ENCODE measurements at regions not wholly inside any gene's neighbourhood (a gene's known extent, or its start where the extent isn't known, plus 50 kb on each side); places are given as distances from the start of the nearest gene placed in this dataset.

DNA sequence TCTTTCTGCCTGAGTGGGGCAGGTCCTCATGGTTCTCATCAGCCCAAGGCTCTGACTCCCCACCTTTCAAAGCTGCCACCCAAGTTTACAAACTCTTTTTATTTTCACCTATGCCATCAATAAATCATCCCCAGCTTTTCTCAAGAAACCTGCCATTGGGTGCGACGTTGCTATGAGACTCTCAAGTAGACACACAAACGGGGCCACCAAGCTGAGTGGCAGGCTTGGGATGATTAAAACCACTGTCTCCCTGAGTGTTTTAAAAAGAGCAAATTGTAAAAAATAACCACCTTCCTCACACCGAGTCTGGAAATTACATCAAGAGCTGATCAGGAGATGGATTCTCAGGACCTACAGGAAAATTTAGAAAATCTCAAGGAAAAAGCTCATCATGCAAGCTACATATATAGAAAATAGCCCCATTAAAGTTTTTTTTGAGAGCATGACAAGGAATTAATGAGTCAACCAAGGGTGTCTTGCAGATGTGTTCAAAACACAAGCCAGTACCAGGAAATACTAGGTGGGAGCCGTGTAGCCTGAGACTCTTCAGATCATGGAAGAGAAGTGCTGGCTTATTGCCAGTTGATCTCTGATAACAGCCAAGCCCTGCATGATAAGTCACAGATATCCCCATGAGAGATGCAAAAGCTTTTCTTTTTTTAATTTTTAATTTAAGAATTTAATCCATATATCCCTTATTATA lies 158.4 kb upstream of the BACE2 start:
- TF ChIP-seq GATA2 (IDR thresholded peaks at IDR 0.05; ENCODE audit: low read depth, low read length) (peak; percentile 61), GATA3 (IDR thresholded peaks at IDR 0.05; ENCODE audit: low read depth, low read length) (no peak)

DNA sequence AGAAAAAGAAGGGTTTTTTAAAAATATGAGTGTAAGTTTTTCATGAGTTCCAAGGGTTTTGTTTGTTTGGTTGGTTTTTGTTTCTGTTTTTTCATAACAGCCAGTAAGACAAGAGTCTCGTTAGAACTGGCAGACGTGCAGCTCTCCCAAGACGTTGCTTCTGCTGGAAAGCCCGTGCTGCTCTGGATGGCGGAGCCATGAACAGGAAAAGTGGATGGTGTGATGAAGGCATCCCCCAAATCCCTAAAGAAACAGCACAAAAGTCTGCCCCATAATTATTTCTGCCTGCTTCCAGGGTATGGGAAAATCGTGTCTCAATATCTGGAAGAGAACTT lies 157.9 kb upstream of the BACE2 start:
- no peak for TF ChIP-seq GATA3 (IDR thresholded peaks at IDR 0.05; ENCODE audit: low read depth, low read length)
- TF ChIP-seq GATA2 (IDR thresholded peaks at IDR 0.05; ENCODE audit: low read depth, low read length) = no peak

DNA sequence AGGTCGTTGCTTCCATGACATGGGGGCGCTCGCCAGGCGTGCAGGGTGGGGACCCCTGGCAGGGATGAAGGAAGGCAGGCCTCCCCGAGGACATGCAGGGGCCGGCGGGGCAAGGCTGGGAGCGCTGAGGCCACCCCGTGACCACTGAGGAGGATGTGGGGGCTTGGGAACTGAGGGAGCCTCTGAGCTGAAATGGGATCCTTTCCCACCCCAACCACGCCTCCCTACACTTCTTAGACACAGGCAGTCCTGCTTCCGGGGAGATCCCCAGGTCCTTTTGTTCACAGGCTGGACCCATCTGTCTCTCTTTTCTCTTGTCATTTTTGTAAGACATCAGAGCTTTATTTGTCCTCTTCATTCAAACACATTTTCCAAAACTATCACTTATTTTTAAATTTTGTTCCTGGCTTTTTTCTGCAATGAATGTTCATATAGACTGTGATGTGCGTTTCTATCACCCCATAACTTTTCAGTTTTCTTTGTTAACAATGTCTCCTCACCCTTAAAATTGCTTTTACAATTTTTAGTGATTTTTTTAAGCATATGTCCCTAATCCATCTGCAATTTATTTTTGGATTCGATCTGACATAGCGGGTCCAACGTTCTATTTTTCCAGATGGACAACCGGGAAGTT lies 156.7 kb upstream of the BACE2 start:
- no peak for TF ChIP-seq GATA2 (IDR thresholded peaks at IDR 0.05; ENCODE audit: low read depth, low read length)
- no peak for TF ChIP-seq GATA3 (IDR thresholded peaks at IDR 0.05; ENCODE audit: low read depth, low read length)

DNA sequence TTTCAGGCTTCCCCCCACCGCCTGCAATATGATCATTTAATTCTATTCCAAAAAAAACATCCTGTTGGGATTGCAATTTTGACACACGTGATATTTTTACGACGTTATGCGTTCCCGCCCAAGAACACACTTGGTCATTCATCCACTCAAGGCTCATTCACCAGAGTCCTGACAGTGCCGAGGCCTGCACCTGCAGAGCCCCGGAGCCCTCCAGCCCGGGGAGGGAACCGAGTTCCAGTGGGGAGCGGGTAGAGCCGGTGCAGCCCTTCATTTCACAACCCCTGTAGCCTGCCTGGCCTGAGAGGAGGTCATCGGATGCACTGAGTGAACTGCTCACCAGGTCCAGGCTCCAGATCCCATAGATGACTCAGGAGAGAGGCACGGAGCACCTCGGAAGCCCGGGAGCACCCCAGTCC lies 156.0 kb upstream of the BACE2 start:
- TF ChIP-seq GATA3 (IDR thresholded peaks at IDR 0.05; ENCODE audit: low read depth, low read length) = no peak
- TF ChIP-seq GATA2 (IDR thresholded peaks at IDR 0.05; ENCODE audit: low read depth, low read length) = no peak

DNA sequence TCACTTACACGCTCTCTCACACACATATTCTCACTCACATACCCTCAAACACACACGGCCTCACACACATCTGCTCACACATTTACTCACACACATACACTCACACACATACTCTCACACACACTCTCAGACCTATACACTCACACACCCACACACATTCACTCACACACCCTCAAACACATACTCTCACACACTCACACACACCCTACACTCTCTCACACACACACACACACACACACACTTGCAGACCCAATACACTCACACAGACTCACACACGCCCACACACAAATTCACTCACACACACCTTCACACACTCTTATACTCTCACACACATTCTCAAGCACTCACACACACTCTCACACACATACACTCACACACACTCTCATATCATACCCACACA lies 155.5 kb upstream of the BACE2 start:
- no peak for TF ChIP-seq GATA3 (IDR thresholded peaks at IDR 0.05; ENCODE audit: low read depth, low read length)

DNA sequence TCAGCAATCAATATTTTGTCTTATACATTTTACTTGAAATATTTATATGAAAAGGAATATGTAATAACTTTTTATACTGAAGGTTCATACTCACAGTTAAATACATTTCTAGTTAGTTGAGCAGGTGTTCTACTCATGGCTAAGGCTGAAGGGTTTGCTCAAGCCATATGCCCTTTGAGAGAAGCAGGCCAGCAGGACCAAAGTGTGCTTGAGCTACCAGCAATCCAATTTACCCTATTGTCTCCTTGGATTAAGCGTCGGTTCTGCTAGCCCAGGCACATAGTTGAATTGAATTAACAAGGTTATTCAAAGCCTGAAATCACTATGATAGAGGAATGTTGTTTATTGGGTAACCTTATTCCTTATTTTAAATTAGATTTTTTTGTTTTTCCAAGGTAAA lies 151.5 kb upstream of the BACE2 start:
- TF ChIP-seq GATA2 (IDR thresholded peaks at IDR 0.05; ENCODE audit: low read depth, low read length) = no peak

DNA sequence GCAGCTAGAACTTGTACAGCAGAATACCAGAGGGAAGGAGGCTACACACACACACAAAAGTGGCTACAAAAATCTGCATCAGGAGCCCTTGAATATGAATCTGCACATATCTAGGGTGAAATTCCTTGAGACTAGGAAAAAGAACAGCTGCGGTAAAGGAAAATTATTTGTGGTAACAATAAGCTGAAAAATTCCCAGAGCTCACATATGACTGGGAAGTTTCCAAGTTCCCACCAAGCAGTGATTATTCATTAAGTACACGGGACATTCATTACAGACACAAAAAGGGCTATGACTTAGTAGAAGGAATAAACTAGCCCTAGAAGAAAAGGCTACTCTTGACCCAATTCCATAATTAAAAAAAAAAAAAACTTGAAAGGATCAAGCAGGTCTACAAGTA lies 149.5 kb upstream of the BACE2 start:
- TF ChIP-seq GATA2 (IDR thresholded peaks at IDR 0.05; ENCODE audit: low read depth, low read length) (no peak), GATA3 (IDR thresholded peaks at IDR 0.05; ENCODE audit: low read depth, low read length) (no peak)

DNA sequence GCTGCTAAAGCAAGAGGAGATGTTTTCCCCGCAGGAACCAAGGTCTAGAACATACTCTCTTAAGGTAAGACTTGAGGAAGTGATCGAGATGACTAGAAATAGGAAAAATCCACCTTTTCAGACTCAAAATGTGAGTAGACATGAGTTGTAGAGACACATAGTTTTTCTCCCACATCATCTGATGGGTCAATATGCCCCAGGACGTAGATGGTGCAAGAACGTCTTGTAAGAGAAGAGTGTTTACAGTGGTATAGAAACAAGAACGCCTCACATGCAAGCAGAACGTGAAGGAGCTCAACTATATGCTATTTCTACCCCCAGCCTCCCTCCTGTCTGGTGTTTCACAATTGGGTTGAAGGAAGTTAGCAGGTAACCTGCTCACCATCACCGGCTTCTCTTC lies 144.0 kb upstream of the BACE2 start:
- no peak for TF ChIP-seq GATA2 (IDR thresholded peaks at IDR 0.05; ENCODE audit: low read depth, low read length)
- no peak for TF ChIP-seq GATA3 (IDR thresholded peaks at IDR 0.05; ENCODE audit: low read depth, low read length)

DNA sequence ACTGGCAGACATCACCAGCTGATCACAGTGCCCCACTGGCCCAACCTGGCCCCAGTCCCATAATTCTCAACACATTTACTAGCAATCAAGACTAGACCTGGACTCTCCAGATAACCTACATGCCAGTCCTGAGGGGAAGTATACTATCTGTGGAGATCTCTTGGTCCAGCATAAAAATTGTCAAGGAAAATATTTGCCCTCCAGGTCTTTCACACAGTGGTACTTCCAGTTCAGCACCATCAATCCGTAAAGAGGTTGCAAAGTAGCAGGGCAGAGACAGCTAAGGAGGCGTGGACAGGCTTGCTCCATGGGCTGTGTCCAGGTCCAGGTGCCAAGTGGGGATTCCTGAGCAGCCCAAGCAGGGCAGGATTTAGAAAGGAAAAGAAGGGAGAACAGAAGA lies 143.6 kb upstream of the BACE2 start:
- TF ChIP-seq GATA3 (IDR thresholded peaks at IDR 0.05; ENCODE audit: low read depth, low read length) (no peak), GATA2 (IDR thresholded peaks at IDR 0.05; ENCODE audit: low read depth, low read length) (no peak)

DNA sequence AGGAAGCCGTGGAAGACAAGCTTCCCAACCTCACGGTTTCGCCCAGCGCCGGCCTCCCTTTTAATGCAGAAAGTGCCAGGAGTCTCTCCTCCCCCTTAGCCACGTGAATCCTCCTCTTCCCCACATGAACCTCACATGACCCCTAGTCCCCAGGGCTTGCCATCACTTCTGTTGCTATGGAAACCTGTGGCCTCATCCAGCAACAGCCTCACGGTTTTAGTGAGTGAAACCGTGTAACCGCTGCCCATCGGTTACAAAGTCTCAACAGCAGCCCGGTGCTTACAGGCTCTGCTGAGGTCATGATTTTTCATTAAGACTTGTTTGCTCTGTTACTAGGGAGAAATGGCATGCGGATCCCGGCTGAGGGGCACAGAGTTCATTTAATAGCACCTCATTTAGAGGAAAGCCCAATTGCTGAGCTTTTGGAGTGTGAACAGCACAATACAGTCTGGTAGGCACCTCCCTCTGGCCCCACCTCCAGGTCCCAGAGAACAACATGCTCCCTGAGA lies 143.2 kb upstream of the BACE2 start:
- TF ChIP-seq GATA2 (IDR thresholded peaks at IDR 0.05; ENCODE audit: low read depth, low read length) (no peak), GATA3 (IDR thresholded peaks at IDR 0.05; ENCODE audit: low read depth, low read length) (no peak)

DNA sequence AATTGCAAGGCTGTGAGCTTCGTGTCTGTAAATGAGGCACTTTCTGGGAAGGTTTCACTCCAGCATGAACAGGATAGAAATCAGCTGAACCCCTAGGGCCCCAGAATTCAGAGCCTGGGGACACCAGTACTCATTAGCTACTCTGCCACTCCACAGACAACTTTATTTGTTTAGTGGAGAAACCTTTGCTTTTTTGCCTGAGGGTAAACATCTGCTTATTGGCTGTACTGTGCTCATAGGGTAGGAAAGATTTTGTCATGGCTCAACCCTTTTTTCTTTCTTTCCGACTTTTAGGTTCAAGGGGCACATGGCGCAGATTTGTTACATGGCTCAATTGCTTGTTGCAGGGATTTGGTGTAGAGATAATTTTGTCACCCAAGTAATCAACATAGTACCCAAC lies 138.4 kb upstream of the BACE2 start:
- no peak for TF ChIP-seq GATA2 (IDR thresholded peaks at IDR 0.05; ENCODE audit: low read depth, low read length)
- TF ChIP-seq GATA3 (IDR thresholded peaks at IDR 0.05; ENCODE audit: low read depth, low read length) = no peak

DNA sequence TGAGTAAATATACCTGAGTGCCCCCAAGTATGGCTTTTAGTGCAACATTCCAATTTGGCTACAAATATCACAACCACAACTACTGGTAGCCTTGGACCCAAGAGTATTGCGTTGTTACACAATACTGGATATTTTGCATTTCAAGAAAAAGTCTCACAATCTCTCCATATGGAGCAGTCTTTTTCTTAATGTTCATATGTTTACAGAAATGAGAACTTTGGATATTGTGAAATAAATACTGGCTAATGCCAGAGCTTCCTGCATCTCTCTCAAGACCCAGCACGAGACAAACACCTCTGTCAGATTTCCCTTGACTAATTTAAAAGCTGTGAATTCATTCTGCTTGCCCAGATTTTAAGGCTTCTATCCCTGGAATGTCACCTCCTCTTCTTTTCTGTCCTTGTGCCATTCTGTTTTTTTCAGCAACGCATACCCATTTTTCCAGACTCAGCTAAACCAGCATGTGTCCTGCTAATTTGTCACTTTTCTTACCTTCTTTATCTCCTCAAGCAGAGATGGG lies 136.2 kb upstream of the BACE2 start:
- TF ChIP-seq GATA2 (IDR thresholded peaks at IDR 0.05; ENCODE audit: low read depth, low read length) = no peak
- TF ChIP-seq GATA3 (IDR thresholded peaks at IDR 0.05; ENCODE audit: low read depth, low read length) = no peak

DNA sequence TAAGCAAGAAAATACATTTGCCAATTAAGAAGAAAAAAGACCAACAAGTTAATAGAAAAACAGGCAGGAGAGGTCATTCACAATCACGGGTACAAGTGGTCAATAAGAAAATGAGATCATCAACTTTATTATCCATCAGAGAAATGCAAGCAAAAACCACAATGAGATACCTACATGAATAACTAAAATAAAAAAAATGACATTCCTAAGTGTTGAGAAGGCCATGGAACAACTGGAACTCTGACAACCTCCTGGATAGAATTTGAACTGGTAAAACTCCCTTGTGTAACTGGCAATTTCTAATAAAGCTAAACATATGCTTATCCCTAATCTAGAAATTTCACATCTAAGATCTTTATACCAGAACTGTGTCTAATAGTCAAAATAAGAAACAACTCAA lies 135.4 kb upstream of the BACE2 start:
- TF ChIP-seq GATA2 (IDR thresholded peaks at IDR 0.05; ENCODE audit: low read depth, low read length) (no peak), GATA3 (IDR thresholded peaks at IDR 0.05; ENCODE audit: low read depth, low read length) (no peak)

DNA sequence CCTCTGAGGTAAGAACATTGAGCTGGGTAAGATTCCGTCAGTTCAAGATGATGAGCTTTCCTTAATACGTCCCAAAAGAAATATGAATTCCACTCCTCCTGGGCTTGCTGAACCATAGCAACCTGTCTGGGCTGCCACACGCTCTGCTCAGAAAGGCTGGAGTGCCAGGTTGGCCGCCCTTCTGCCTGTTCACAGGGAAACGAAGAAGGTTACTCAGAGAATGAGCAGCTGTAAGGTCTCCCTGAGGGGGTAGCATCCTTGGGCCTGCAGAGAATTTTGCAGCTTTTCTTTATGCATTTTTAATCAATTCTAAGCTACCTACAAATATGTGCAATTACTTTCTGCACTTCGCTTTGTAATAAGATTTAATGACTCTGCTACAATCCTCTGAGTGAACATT lies 130.7 kb upstream of the BACE2 start:
- TF ChIP-seq GATA3 (IDR thresholded peaks at IDR 0.05; ENCODE audit: low read depth, low read length) (no peak), GATA2 (IDR thresholded peaks at IDR 0.05; ENCODE audit: low read depth, low read length) (no peak)

DNA sequence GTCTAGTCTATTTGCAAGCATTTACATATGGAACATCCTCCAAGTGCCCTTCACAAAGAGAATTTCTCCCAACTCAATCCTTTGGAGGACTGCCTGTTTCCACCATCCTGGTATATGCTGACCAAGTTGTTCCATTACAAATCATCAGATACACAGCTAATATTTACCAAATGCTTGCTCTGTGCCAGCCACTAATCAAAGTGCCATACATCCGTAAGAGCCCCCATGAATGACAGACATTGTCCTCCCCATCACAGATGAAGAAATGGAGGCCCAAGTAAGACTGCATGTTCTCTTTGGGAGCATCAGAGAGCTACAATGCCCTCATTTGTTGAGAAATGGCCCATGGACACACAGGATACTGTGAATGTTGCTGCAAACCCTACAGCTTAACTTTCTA lies 130.0 kb upstream of the BACE2 start:
- TF ChIP-seq GATA3 (IDR thresholded peaks at IDR 0.05; ENCODE audit: low read depth, low read length) (no peak), GATA2 (IDR thresholded peaks at IDR 0.05; ENCODE audit: low read depth, low read length) (no peak)

Data from SH-SY5Y (cell line).